ENCODE measurements at regions not wholly inside any gene's neighbourhood (a gene's known extent, or its start where the extent isn't known, plus 50 kb on each side); places are given as distances from the start of the nearest gene placed in this dataset.

DNA sequence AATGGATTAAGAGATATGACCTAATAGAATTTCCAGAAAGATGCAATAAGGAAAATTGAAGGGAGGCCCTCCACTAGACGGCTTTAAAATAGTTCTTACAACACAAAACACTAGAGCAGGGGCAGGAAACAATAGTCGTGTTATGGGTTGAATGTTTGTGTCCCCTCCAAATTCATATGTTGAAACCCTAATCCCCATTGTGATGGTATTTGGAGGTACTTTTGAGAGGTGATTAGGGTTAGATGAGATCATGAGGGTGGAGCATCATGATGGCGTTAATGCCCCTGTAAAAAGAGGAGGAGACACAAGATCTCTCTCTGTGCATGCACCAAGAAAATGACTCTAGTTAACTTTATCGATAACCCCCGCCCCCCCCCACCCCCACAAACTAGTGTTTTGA, 104.0 kb upstream of the HMGN3 start:
- no peak for TF ChIP-seq CTCF (IDR thresholded peaks at IDR 0.05; ENCODE audit: borderline replicate concordance, extremely low read depth, insufficient read depth)
- DNase-seq, result no peak
- H3K27me3 ChIP-seq (ENCODE audit: control insufficient read depth, insufficient read depth, low read length), result no peaks in the 10 kb centered on the region
- H3K4me3 ChIP-seq (ENCODE audit: low read length in 3 of 3), result no peak overlapping the region
- H3K4me1 ChIP-seq (ENCODE audit: control insufficient read depth in 2 of 3, insufficient read depth in 2 of 3, low read depth in 1 of 3, low read length in 3 of 3), result no peaks in the 10 kb centered on the region
- no peaks in the 10 kb centered on the region for H3K9me3 ChIP-seq (ENCODE audit: control insufficient read depth in 2 of 3, insufficient read depth in 1 of 3, low read length in 3 of 3)
- no peak overlapping the region for H3K9ac ChIP-seq (ENCODE audit: low read length in 3 of 3)
- intact Hi-C loops (cut with DNase I), result no loop called here
- no peak for FAIRE-seq
- no peak overlapping the region for H3K27ac ChIP-seq (ENCODE audit: low read depth in 2 of 2, low read length in 2 of 2)
- H3K36me3 ChIP-seq (ENCODE audit: control insufficient read depth in 2 of 3, insufficient read depth in 3 of 3, low read length in 3 of 3), result no peaks in the 10 kb centered on the region

GRCh38 chr6:79335133-79335674, 100.7 kb upstream of the HMGN3 start:
- intact Hi-C loops (cut with DNase I), result no loop called here
- no peak overlapping the region for H3K27ac ChIP-seq (ENCODE audit: low read depth in 2 of 2, low read length in 2 of 2)
- H3K9me3 ChIP-seq (ENCODE audit: control insufficient read depth in 2 of 3, insufficient read depth in 1 of 3, low read length in 3 of 3), result no peaks in the 10 kb centered on the region
- no peak overlapping the region for H3K9ac ChIP-seq (ENCODE audit: low read length in 3 of 3)
- no peak for TF ChIP-seq CTCF (IDR thresholded peaks at IDR 0.05; ENCODE audit: borderline replicate concordance, extremely low read depth, insufficient read depth)
- FAIRE-seq (no peak), DNase-seq (no peak)
- H3K27me3 ChIP-seq (ENCODE audit: control insufficient read depth, insufficient read depth, low read length), result no peaks in the 10 kb centered on the region
- H3K4me1 ChIP-seq (ENCODE audit: control insufficient read depth in 2 of 3, insufficient read depth in 2 of 3, low read depth in 1 of 3, low read length in 3 of 3), result no peaks in the 10 kb centered on the region
- H3K4me3 ChIP-seq (ENCODE audit: low read length in 3 of 3), result no peak overlapping the region
- no peaks in the 10 kb centered on the region for H3K36me3 ChIP-seq (ENCODE audit: control insufficient read depth in 2 of 3, insufficient read depth in 3 of 3, low read length in 3 of 3)

GRCh38 chr6:79334674-79335073, 100.2 kb upstream of the HMGN3 start:
- TF ChIP-seq CTCF (IDR thresholded peaks at IDR 0.05; ENCODE audit: borderline replicate concordance, extremely low read depth, insufficient read depth), result no peak
- Histone ChIP-seq H3K36me3 (ENCODE audit: control insufficient read depth in 2 of 3, insufficient read depth in 3 of 3, low read length in 3 of 3) (no peaks in the 10 kb centered on the region), H3K9me3 (ENCODE audit: control insufficient read depth in 2 of 3, insufficient read depth in 1 of 3, low read length in 3 of 3) (no peaks in the 10 kb centered on the region), H3K27ac (ENCODE audit: low read depth in 2 of 2, low read length in 2 of 2) (no peak overlapping the region), H3K4me1 (ENCODE audit: control insufficient read depth in 2 of 3, insufficient read depth in 2 of 3, low read depth in 1 of 3, low read length in 3 of 3) (no peaks in the 10 kb centered on the region), H3K4me3 (ENCODE audit: low read length in 3 of 3) (no peak overlapping the region), H3K27me3 (ENCODE audit: control insufficient read depth, insufficient read depth, low read length) (no peaks in the 10 kb centered on the region), H3K9ac (ENCODE audit: low read length in 3 of 3) (no peak overlapping the region)
- FAIRE-seq (no peak), DNase-seq (no peak)
- intact Hi-C loops (cut with DNase I), result no loop called here

GRCh38 chr6:79330704-79331103, 96.2 kb upstream of the HMGN3 start:
- intact Hi-C loops (cut with DNase I), result no loop called here
- no peaks in the 10 kb centered on the region for H3K36me3 ChIP-seq (ENCODE audit: control insufficient read depth in 2 of 3, insufficient read depth in 3 of 3, low read length in 3 of 3)
- H3K4me1 ChIP-seq (ENCODE audit: control insufficient read depth in 2 of 3, insufficient read depth in 2 of 3, low read depth in 1 of 3, low read length in 3 of 3), result no peaks in the 10 kb centered on the region
- DNase-seq, result no peak
- no peaks in the 10 kb centered on the region for H3K27me3 ChIP-seq (ENCODE audit: control insufficient read depth, insufficient read depth, low read length)
- no peak overlapping the region for H3K4me3 ChIP-seq (ENCODE audit: low read length in 3 of 3)
- H3K9ac ChIP-seq (ENCODE audit: low read length in 3 of 3), result no peak overlapping the region
- H3K9me3 ChIP-seq (ENCODE audit: control insufficient read depth in 2 of 3, insufficient read depth in 1 of 3, low read length in 3 of 3), result no peaks in the 10 kb centered on the region
- H3K27ac ChIP-seq (ENCODE audit: low read depth in 2 of 2, low read length in 2 of 2), result no peak overlapping the region
- no peak for TF ChIP-seq CTCF (IDR thresholded peaks at IDR 0.05; ENCODE audit: borderline replicate concordance, extremely low read depth, insufficient read depth)
- FAIRE-seq, result no peak
